K562 (cell line): ENCODE measurements at regions not wholly inside any gene's neighbourhood (a gene's known extent, or its start where the extent isn't known, plus 50 kb on each side); places are given as distances from the start of the nearest gene placed in this dataset.

Experiments
- ATAC-seq: fragments of 200-7000 bp; cut with Tn5 transposase; 3 replicates; pipeline ENCODE4 v1.9.1; 2020; ENCODE audit warnings: moderate library complexity
- BruUV-seq: library from RNA; stranded (reverse); fragments of 400-500 nt; replicated peaks from 2 replicates; lab custom pipeline; 2021; lab: Mats Ljungman, UMichigan
- CTCF ChIA-PET: fragments of 300-600 bp; formaldehyde crosslinking; extraction: SDS; loops from one replicate; lab custom pipeline; 2021; ENCODE audit warnings: low intra/inter-chr PET ratio; lab: Yijun Ruan, JAX
- POLR2A ChIA-PET: fragments of 300-600, 350-650 bp; sonication (Branson Sonifier 250); formaldehyde crosslinking; extraction: SDS; loops from one replicate; lab custom pipeline; 2021; ENCODE audit warnings: antibody characterized with exemption, inconsistent platforms; lab: Yijun Ruan, JAX
- DNase-seq, 4 experiments: peaks; one replicate each; pipeline versions ENCODE4 v3.0.0 to v3.0.0-alpha.2; 2011 to 2018; ENCODE audit warnings: low spot score in 3 of 4, mixed read lengths in 3 of 4; ENCODE audit errors: extremely low read depth in 1 of 4
- FAIRE-seq: peaks from 2 replicates; lab custom pipeline; 2011; peaks lifted over from hg19 to GRCh38; lab: Jason Lieb, UNC
- H2AFZ ChIP-seq: 2 replicates; pipeline ENCODE4 v1.6.0; 2011; ENCODE audit warnings: low read depth, low read length, control low read depth, inconsistent platforms
- H3K27ac ChIP-seq: fragments of 200-600 bp; 3 replicates; pipeline ENCODE4 v1.8.0; 2011; ENCODE audit warnings: low read depth, mild to moderate bottlenecking, control low read depth, inconsistent platforms, low read length, moderate library complexity, mixed read lengths; ENCODE audit errors: extremely low read depth
- H3K27me3 ChIP-seq, 2 experiments: fragments of 300-600 bp in 1 of 2; 2 replicates in 1 of 2; 3 replicates in 1 of 2; pipeline versions ENCODE4 v1.6.0 to v1.8.0; 2011; ENCODE audit warnings: inconsistent platforms in 2 of 2, low read length in 2 of 2, mild to moderate bottlenecking in 1 of 2, mixed read lengths in 1 of 2, moderate library complexity in 1 of 2; ENCODE audit not compliant: control insufficient read depth in 2 of 2, insufficient read depth in 2 of 2
- H3K36me3 ChIP-seq: fragments of 300-600 bp; 3 replicates; pipeline ENCODE4 v1.8.0; 2011; ENCODE audit warnings: mild to moderate bottlenecking, low read length, inconsistent platforms; ENCODE audit not compliant: control insufficient read depth, insufficient read depth
- H3K4me1 ChIP-seq, 2 experiments: fragments of 200-600 bp in 1 of 2; replicated peaks in 1 of 2; 2 replicates in 1 of 2; 3 replicates in 1 of 2; pipeline versions ENCODE4 v1.5.1 to v1.8.0; 2011; ENCODE audit warnings: inconsistent platforms in 2 of 2, low read length in 2 of 2, mild to moderate bottlenecking in 1 of 2, mixed read lengths in 1 of 2, moderate library complexity in 1 of 2; ENCODE audit not compliant: control insufficient read depth in 2 of 2, insufficient read depth in 2 of 2
- H3K4me2 ChIP-seq: 2 replicates; pipeline ENCODE4 v1.6.1; 2011; ENCODE audit warnings: low read length, control low read depth, inconsistent platforms, mixed read lengths; ENCODE audit not compliant: insufficient read depth
- H3K4me3 ChIP-seq: fragments of 200-600 bp; sonication (generic), shearing (Covaris generic); 2 replicates; pipeline ENCODE4 v1.5.1; 2016; ENCODE audit warnings: control low read depth, inconsistent platforms
- H3K79me2 ChIP-seq: fragments of 200-600 bp; 3 replicates; pipeline ENCODE4 v1.8.0; 2011; ENCODE audit warnings: low read length, inconsistent platforms; ENCODE audit not compliant: control insufficient read depth, insufficient read depth
- H3K9ac ChIP-seq, 2 experiments: 2 replicates each; pipeline versions ENCODE4 v1.6.0 to v1.6.1; 2011; ENCODE audit warnings: low read depth in 2 of 2, low read length in 2 of 2, control low read depth in 1 of 2, inconsistent platforms in 1 of 2, mild to moderate bottlenecking in 1 of 2, mixed read lengths in 1 of 2; ENCODE audit not compliant: insufficient read depth in 1 of 2
- H3K9me1 ChIP-seq: one replicate; pipeline ENCODE4 v1.6.0; 2011; ENCODE audit warnings: inconsistent platforms, mild to moderate bottlenecking, low read length, moderate library complexity; ENCODE audit not compliant: control insufficient read depth, insufficient read depth
- H3K9me3 ChIP-seq: replicated peaks from 2 replicates; pipeline ENCODE4 v1.5.1; 2011; ENCODE audit warnings: low read depth, low read length, inconsistent platforms; ENCODE audit not compliant: control insufficient read depth, insufficient read depth
- H4K20me1 ChIP-seq: replicated peaks from 2 replicates; pipeline ENCODE4 v1.6.1; 2011; ENCODE audit warnings: low read length, inconsistent platforms, mixed read lengths; ENCODE audit not compliant: control insufficient read depth, insufficient read depth
- ARID3A ChIP-seq: IDR thresholded peaks from 2 replicates; pipeline ENCODE4 v1.6.1; 2012; ENCODE audit warnings: low read depth, low read length, improper control_type of control experiment, borderline replicate concordance
- EP300 ChIP-seq: IDR thresholded peaks from 2 replicates; pipeline ENCODE4 v1.6.1; 2012; ENCODE audit warnings: low read length, improper control_type of control experiment
- ESRRB ChIP-seq: fragments of 250-450 bp; sonication (Bioruptor Pico); IDR thresholded peaks from 2 replicates; pipeline ENCODE4 v1.5.0; 2020; ENCODE audit warnings: mild to moderate bottlenecking, moderate library complexity, borderline replicate concordance
- KLF13 ChIP-seq: fragments of 450-650 bp; IDR thresholded peaks from 2 replicates; pipeline ENCODE4 v1.6.1; 2016; ENCODE audit warnings: missing genetic modification characterization, low read depth, mild to moderate bottlenecking, missing compliant biosample characterization, moderate library complexity, borderline replicate concordance
- MBD1 ChIP-seq: fragments of 250-450 bp; sonication (Bioruptor Pico); IDR thresholded peaks from 2 replicates; pipeline ENCODE4 v1.8.0; 2022; ENCODE audit warnings: inconsistent platforms
- NCOA4 ChIP-seq: fragments of 450-650 bp; IDR thresholded peaks from 2 replicates; pipeline ENCODE4 v1.6.1; 2018; ENCODE audit warnings: mild to moderate bottlenecking; ENCODE audit not compliant: partially characterized antibody
- NFIX ChIP-seq: fragments of 250-450 bp; sonication (Bioruptor Pico); IDR thresholded peaks from 2 replicates; pipeline ENCODE4 v1.4.0; 2020; ENCODE audit warnings: low read depth, mild to moderate bottlenecking, moderate library complexity
- POLR2A ChIP-seq: fragments of 450-650 bp; conservative IDR thresholded peaks from 2 replicates; pipeline ENCODE4 v1.6.1; 2016
- RFX1 ChIP-seq: fragments of 450-650 bp; IDR thresholded peaks from 2 replicates; pipeline ENCODE4 v1.6.1; 2016; ENCODE audit warnings: mild to moderate bottlenecking, moderate library complexity
- SIN3B ChIP-seq: fragments of 450-650 bp; IDR thresholded peaks from 2 replicates; pipeline ENCODE4 v1.6.1; 2017; ENCODE audit warnings: low read depth, mild to moderate bottlenecking, moderate library complexity
- SREBF2 ChIP-seq: sonication (generic); formaldehyde crosslinking; IDR thresholded peaks from 2 replicates; pipeline ENCODE4 v1.4.0; 2020; ENCODE audit warnings: mild to moderate bottlenecking, missing genetic modification reagents
- ZBED1 ChIP-seq: IDR thresholded peaks from 2 replicates; pipeline ENCODE4 v1.6.1; 2014
- ZKSCAN8 ChIP-seq: fragments of 200-800 bp; sonication (Bioruptor generic); IDR thresholded peaks from 2 replicates; pipeline ENCODE4 v1.6.1; 2016; ENCODE audit warnings: missing genetic modification characterization, missing compliant biosample characterization
- ZNF146 ChIP-seq: IDR thresholded peaks from one replicate; pipeline ENCODE4 v1.6.1; 2018; ENCODE audit warnings: missing compliant biosample characterization; ENCODE audit not compliant: unreplicated experiment
- ZNF589 ChIP-seq: fragments of 200-800 bp; sonication (Bioruptor generic); IDR thresholded peaks from 2 replicates; pipeline ENCODE4 v1.6.1; 2016; ENCODE audit warnings: low read depth, missing genetic modification characterization, missing compliant biosample characterization
- ZSCAN32 ChIP-seq: fragments of 450-650 bp; formaldehyde crosslinking; IDR thresholded peaks from 2 replicates; pipeline ENCODE4 v1.4.0; 2020; ENCODE audit warnings: mild to moderate bottlenecking, moderate library complexity
- WGBS: fragments of 100-300 bp; shearing (Covaris generic); methylation state at CpG from one replicate; pipeline ENCODE4 v1.1.6; 2016; ENCODE audit warnings: low coverage, mixed read lengths; ENCODE audit not compliant: insufficient coverage; ENCODE audit errors: missing lambda C conversion rate; 5-methylcytosine and 5-hydroxymethylcytosine counted together
- in situ Hi-C: fragments of 300-500 bp; cut with MboI; formaldehyde crosslinking; loops from 4 replicates; pipeline ENCODE4 v1.15.0; 2018; ENCODE audit warnings: inconsistent platforms, mixed read lengths
- intact Hi-C: fragments of 100-400 bp; cut with micrococcal nuclease; formaldehyde crosslinking; loops from 2 replicates; pipeline ENCODE4 v1.14.2; 2022

- no peaks in the 10 kb centered on the region for H3K36me3 ChIP-seq
- intact Hi-C loops = no loop called here
- DNase-seq = no peak
These were observed 98.6 kb upstream of the PLS3 start for GRCh38 chrX:115462406-115462805.

More at GRCh38 chrX:115462406-115462805, 98.6 kb upstream of the PLS3 start:
- no TSS peak for BruUV-seq
- H3K9me3 ChIP-seq = no peaks in the 10 kb centered on the region
- TF ChIP-seq ESRRB = no peak
- no peak for TF ChIP-seq POLR2A
- no peak for TF ChIP-seq NFIX (CRISPR knock-in tag)
- no peak for TF ChIP-seq SIN3B
- TF ChIP-seq EP300 = no peak
- TF ChIP-seq NCOA4 = no peak
- TF ChIP-seq MBD1 = no peak
- no peak for TF ChIP-seq ZNF589 (CRISPR knock-in tag)
- TF ChIP-seq ZBED1 = no peak
- TF ChIP-seq SREBF2 (CRISPR knock-in tag) = no peak
- no peak for TF ChIP-seq ZNF146
- TF ChIP-seq ZSCAN32 (CRISPR knock-in tag) = no peak
- no peak for TF ChIP-seq KLF13 (tag)
- TF ChIP-seq RFX1 = no peak
- no peak for TF ChIP-seq ARID3A
- TF ChIP-seq ZKSCAN8 (CRISPR knock-in tag) = no peak
- TF ChIP-seq, all 486 proteins: peak for 0
- FAIRE-seq = no peak
- Histone ChIP-seq H3K4me3 (no peak overlapping the region), H2AFZ (no peak overlapping the region), H3K9ac (no peak overlapping the region), H4K20me1 (no peaks in the 10 kb centered on the region), H3K4me2 (no peak overlapping the region), H3K4me1 (no peaks in the 10 kb centered on the region), H3K27ac (no peak overlapping the region), H3K79me2 (no peaks in the 10 kb centered on the region), H3K27me3 (no peaks in the 10 kb centered on the region), H3K9me1 (no peaks in the 10 kb centered on the region)
- ATAC-seq = no peak
- ChIA-PET POLR2A (no interaction called here), CTCF (no interaction called here)
- in situ Hi-C loops = no loop called here
- WGBS = 0% methylated on average over 1 of the region's 1 CpG
